Parathyroid adenoma (tissue), 2 donors: ENCODE measurements at regions not wholly inside any gene's neighbourhood (a gene's known extent, or its start where the extent isn't known, plus 50 kb on each side); places are given as distances from the start of the nearest gene placed in this dataset.

Source experiments
- H2AFZ ChIP-seq: fragments of 300-600 bp; sonication (generic); one replicate; pipeline ENCODE4 v1.7.0; 2017; ENCODE audit warnings: antibody characterized with exemption, mild to moderate bottlenecking
- H3K27ac ChIP-seq: fragments of 300-600 bp; sonication (generic); one replicate; pipeline ENCODE4 v1.7.0; 2017
- H3K27me3 ChIP-seq: fragments of 300-600 bp; sonication (generic); one replicate; pipeline ENCODE4 v1.7.0; 2017; ENCODE audit warnings: low read length; ENCODE audit not compliant: control insufficient read depth, insufficient read depth
- H3K36me3 ChIP-seq: fragments of 300-600 bp; sonication (generic); one replicate; pipeline ENCODE4 v1.7.0; 2017; ENCODE audit warnings: low read length; ENCODE audit not compliant: control insufficient read depth, insufficient read depth
- H3K4me1 ChIP-seq: fragments of 300-600 bp; sonication (generic); one replicate; pipeline ENCODE4 v1.7.0; 2017; ENCODE audit warnings: control low read depth
- H3K4me2 ChIP-seq: fragments of 300-600 bp; sonication (generic); one replicate; pipeline ENCODE4 v1.7.0; 2017; ENCODE audit warnings: low read length
- H3K4me3 ChIP-seq: fragments of 300-600 bp; sonication (generic); one replicate; pipeline ENCODE4 v1.7.0; 2017; ENCODE audit warnings: low read depth, low read length
- H3K79me2 ChIP-seq: fragments of 300-600 bp; sonication (generic); one replicate; pipeline ENCODE4 v1.7.0; 2017; ENCODE audit warnings: control low read depth
- H3K9ac ChIP-seq: fragments of 300-600 bp; sonication (generic); one replicate; pipeline ENCODE4 v1.7.0; 2017; ENCODE audit warnings: mild to moderate bottlenecking
- H3K9me3 ChIP-seq: fragments of 300-600 bp; sonication (generic); one replicate; pipeline ENCODE4 v1.7.0; 2017; ENCODE audit warnings: low read length; ENCODE audit not compliant: control insufficient read depth
- TF ChIP-seq, protein P1 (sequence below): fragments of 300-600 bp; sonication (generic); IDR thresholded peaks from one replicate; pipeline ENCODE4 v1.7.0; 2017; ENCODE audit warnings: antibody characterized with exemption, mild to moderate bottlenecking
- donor health status: primary hyperparathyroidism.

DNA sequence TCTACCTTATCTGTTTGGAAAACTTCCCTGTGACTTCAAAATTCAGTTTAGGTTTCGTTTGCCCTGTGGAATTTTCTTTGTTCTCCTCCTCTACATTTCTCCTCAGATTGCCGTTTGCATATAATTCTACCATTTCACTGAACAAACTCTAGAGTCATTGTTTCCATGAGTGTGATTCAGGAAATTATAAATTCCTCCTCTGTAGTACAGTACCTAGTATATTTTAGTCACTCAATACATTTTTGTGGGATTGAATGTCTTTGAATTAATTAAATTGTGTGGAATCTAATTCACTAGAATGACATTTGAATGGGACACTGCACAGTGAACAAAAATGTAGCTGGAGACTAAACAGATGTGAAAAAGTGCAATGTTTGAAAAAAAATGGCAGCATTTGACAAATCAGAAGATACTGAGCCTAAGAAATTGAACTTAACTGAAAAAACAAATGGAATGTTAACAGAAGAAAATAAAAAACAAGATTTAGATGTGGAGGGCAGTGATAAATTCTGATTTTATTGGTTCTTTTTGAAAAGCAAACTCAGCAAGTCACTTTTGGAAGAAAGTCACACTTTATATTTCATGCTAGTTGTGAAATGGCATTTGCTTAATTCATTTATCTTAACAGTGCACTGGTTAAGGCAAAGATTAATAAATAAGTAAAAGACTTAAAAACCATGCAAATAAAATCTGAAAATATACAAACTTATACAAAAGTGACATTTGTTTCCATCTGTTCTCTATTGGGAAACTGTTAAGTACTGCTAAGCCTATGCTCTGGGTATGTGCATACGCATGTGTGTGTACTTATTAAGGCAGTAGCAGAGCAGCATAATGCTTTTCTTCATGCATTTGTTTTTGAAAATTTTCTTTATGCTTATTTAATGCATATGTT lies 512.3 kb downstream of the FAT4 start:
- no peaks in the 10 kb centered on the region for H3K79me2 ChIP-seq
- no peaks in the 10 kb centered on the region for H3K27me3 ChIP-seq
- no peaks in the 10 kb centered on the region for H3K36me3 ChIP-seq
- H3K4me2 ChIP-seq = no peak overlapping the region
- no peak overlapping the region for H2AFZ ChIP-seq
- H3K9me3 ChIP-seq = no peaks in the 10 kb centered on the region
- H3K9ac ChIP-seq = no peak overlapping the region
- H3K27ac ChIP-seq = no peak overlapping the region
- H3K4me3 ChIP-seq = no peak overlapping the region
- no peaks in the 10 kb centered on the region for H3K4me1 ChIP-seq
- TF ChIP-seq, protein P1, sequence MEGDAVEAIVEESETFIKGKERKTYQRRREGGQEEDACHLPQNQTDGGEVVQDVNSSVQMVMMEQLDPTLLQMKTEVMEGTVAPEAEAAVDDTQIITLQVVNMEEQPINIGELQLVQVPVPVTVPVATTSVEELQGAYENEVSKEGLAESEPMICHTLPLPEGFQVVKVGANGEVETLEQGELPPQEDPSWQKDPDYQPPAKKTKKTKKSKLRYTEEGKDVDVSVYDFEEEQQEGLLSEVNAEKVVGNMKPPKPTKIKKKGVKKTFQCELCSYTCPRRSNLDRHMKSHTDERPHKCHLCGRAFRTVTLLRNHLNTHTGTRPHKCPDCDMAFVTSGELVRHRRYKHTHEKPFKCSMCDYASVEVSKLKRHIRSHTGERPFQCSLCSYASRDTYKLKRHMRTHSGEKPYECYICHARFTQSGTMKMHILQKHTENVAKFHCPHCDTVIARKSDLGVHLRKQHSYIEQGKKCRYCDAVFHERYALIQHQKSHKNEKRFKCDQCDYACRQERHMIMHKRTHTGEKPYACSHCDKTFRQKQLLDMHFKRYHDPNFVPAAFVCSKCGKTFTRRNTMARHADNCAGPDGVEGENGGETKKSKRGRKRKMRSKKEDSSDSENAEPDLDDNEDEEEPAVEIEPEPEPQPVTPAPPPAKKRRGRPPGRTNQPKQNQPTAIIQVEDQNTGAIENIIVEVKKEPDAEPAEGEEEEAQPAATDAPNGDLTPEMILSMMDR = no peak

DNA sequence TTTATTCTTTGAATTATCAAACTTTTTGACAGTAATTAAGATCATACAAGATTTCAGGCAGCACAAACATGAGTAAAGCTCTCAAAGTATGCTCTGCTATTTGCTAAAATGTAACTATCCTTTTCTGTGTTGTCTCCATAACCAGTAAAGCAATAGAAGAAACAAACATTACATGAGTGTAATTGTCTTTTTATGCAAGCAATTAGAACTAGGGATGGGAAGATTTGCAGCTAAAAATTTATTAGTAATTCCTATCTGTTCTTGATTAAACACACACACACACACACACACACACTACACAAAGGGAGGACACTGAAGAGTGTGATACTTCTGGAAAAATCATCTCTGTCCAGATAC lies 512.9 kb downstream of the FAT4 start:
- Histone ChIP-seq H2AFZ (no peak overlapping the region), H3K27me3 (no peaks in the 10 kb centered on the region), H3K27ac (no peak overlapping the region), H3K36me3 (no peaks in the 10 kb centered on the region), H3K4me2 (no peak overlapping the region), H3K9me3 (no peaks in the 10 kb centered on the region), H3K9ac (no peak overlapping the region), H3K4me3 (no peak overlapping the region), H3K4me1 (no peaks in the 10 kb centered on the region), H3K79me2 (no peaks in the 10 kb centered on the region)
- TF ChIP-seq, protein P1 = no peak

DNA sequence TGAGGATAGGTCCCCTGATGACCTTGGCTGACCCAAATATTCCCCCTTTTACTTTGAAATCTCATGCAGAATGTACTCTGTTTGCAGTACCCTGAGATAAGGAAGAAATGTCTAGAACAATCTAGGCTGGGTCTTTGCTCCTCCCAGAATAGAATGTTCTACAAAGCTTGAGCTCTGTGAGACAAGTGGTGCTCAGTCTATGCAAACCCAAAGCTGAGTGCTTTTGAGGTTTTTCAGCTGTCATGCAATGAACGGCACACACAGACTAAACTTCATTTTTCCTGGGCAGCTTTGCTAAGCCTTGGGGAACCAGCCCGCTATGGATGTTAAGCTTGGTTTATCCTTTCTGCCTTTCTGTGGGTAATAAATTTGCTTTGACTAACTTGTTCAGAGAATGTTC lies 513.6 kb downstream of the FAT4 start:
- Histone ChIP-seq H3K79me2 (no peaks in the 10 kb centered on the region), H3K27me3 (no peaks in the 10 kb centered on the region), H3K4me3 (no peak overlapping the region), H3K9ac (no peak overlapping the region), H3K4me2 (no peak overlapping the region), H3K4me1 (no peaks in the 10 kb centered on the region), H3K9me3 (no peaks in the 10 kb centered on the region), H3K27ac (no peak overlapping the region), H3K36me3 (no peaks in the 10 kb centered on the region), H2AFZ (no peak overlapping the region)
- TF ChIP-seq, protein P1 = no peak

DNA sequence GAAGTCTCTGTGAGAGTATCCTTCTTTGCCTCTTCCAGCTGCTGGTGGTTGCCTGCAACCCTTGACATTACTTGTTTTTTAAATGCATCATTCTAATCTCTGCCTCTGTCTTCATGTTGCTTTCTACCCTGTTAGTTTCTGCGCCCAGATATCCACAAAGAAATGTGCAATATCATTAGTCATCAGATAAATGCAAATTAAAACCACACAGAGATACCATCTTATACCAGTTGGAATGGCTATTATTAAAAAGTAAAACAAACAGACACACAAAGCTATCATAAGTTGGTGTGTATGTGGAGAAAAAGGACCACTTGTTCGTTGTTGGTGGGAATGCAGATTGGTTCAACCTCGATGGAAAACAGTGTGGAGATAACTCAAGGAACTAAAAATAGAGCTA lies 517.4 kb downstream of the FAT4 start:
- TF ChIP-seq, protein P1 = no peak
- peaks cover 1% of the 10 kb centered on the region for H3K4me1 ChIP-seq
- no peak overlapping the region for H3K4me2 ChIP-seq

More for the DNA sequence above, 517.4 kb downstream of the FAT4 start:
- Histone ChIP-seq H3K79me2 (no peaks in the 10 kb centered on the region), H3K27ac (no peak overlapping the region), H3K27me3 (no peaks in the 10 kb centered on the region), H3K9ac (no peak overlapping the region), H2AFZ (no peak overlapping the region), H3K4me3 (no peak overlapping the region), H3K36me3 (no peaks in the 10 kb centered on the region), H3K9me3 (no peaks in the 10 kb centered on the region)
